Caco-2 (cell line): ENCODE measurements at regions not wholly inside any gene's neighbourhood (a gene's known extent, or its start where the extent isn't known, plus 50 kb on each side); places are given as distances from the start of the nearest gene placed in this dataset.
A peak's percentile ranks its signal among the peaks of the same experiment; 100 is the strongest.

ENCODE experiments used
- BruUV-seq: library from RNA; stranded (reverse); fragments of 400-500 nt; replicated peaks from 2 replicates; lab custom pipeline; 2021; lab: Mats Ljungman, UMichigan
- CTCF ChIA-PET: fragments of 300-600 bp; sonication (Branson Sonifier 250); formaldehyde crosslinking; loops from one replicate; lab custom pipeline; 2022; ENCODE audit warnings: antibody characterized with exemption; lab: Charles Lee
- POLR2A ChIA-PET: fragments of 300-600 bp; sonication (Branson Sonifier 250); formaldehyde crosslinking; loops from one replicate; lab custom pipeline; 2022; ENCODE audit warnings: antibody characterized with exemption; lab: Charles Lee
- DNase-seq, 2 experiments: peaks; one replicate each; pipeline versions ENCODE4 v3.0.0 to v3.0.0-alpha.2; 2020 to 2022
- H3K27me3 ChIP-seq: replicated peaks from 2 replicates; pipeline ENCODE4 v1.6.0; 2011; ENCODE audit warnings: low read length; ENCODE audit not compliant: control insufficient read depth, insufficient read depth
- H3K36me3 ChIP-seq: 2 replicates; pipeline ENCODE4 v1.5.1; 2011; ENCODE audit warnings: low read length; ENCODE audit not compliant: control insufficient read depth, insufficient read depth
- H3K4me1 ChIP-seq: fragments of 250-450 bp; sonication (Bioruptor Pico); 2 replicates; pipeline ENCODE4 v1.5.1; 2020; ENCODE audit warnings: mild to moderate bottlenecking
- H3K4me3 ChIP-seq: 2 replicates; pipeline ENCODE4 v1.5.1; 2011; ENCODE audit warnings: low read depth, mild to moderate bottlenecking, control low read depth, low read length
- H3K9me3 ChIP-seq: fragments of 250-450 bp; sonication (Bioruptor Pico); 2 replicates; pipeline ENCODE4 v1.5.1; 2020; ENCODE audit warnings: mild to moderate bottlenecking, moderate library complexity
- H3K27ac Mint-ChIP-seq: one replicate; pipeline ENCODE4 v1.8.0; 2022; ENCODE audit warnings: mixed read lengths; ENCODE audit not compliant: unreplicated experiment
- H3K27me3 Mint-ChIP-seq: one replicate; pipeline ENCODE4 v1.8.0; 2022; ENCODE audit warnings: mixed read lengths; ENCODE audit not compliant: insufficient read depth, unreplicated experiment
- H3K36me3 Mint-ChIP-seq: one replicate; pipeline ENCODE4 v1.8.0; 2022; ENCODE audit warnings: mild to moderate bottlenecking, mixed read lengths; ENCODE audit not compliant: insufficient read depth, unreplicated experiment
- H3K4me1 Mint-ChIP-seq: one replicate; pipeline ENCODE4 v1.8.0; 2022; ENCODE audit warnings: low read depth, mixed read lengths; ENCODE audit not compliant: unreplicated experiment
- H3K4me3 Mint-ChIP-seq: one replicate; pipeline ENCODE4 v1.8.0; 2022; ENCODE audit warnings: mild to moderate bottlenecking, moderate library complexity, mixed read lengths; ENCODE audit not compliant: unreplicated experiment
- H3K9me3 Mint-ChIP-seq: one replicate; pipeline ENCODE4 v1.8.0; 2022; ENCODE audit warnings: mixed read lengths; ENCODE audit not compliant: unreplicated experiment
- CTCF ChIP-seq, 2 experiments: fragments of 200-600 bp in 1 of 2; IDR thresholded peaks; 1 replicate in 1 of 2; 2 replicates in 1 of 2; pipeline versions ENCODE4 v1.5.1 to v1.8.0; 2011 to 2022; ENCODE audit warnings: antibody characterized with exemption in 1 of 2, control low read depth in 1 of 2, inconsistent platforms in 1 of 2, low read depth in 1 of 2, low read length in 1 of 2, mild to moderate bottlenecking in 1 of 2, moderate library complexity in 1 of 2; ENCODE audit not compliant: insufficient read depth in 1 of 2, severe bottlenecking in 1 of 2, unreplicated experiment in 1 of 2
- intact Hi-C: fragments of 100-400 bp; cut with micrococcal nuclease; formaldehyde crosslinking; loops from one replicate; pipeline ENCODE4 v1.10.0; 2022; ENCODE audit not compliant: unreplicated experiment

GRCh38 chr1:23624440-23624839, 65.1 kb upstream of the ID3 start:
- no TSS peak for BruUV-seq
- ChIA-PET CTCF (no interaction called here), POLR2A (no interaction called here)
- Mint-ChIP-seq H3K27ac (no peak overlapping the region), H3K9me3 (peaks cover 10% of the 10 kb centered on the region), H3K4me1 (peaks cover 7% of the 10 kb centered on the region), H3K27me3 (no peaks in the 10 kb centered on the region), H3K4me3 (no peak overlapping the region), H3K36me3 (no peaks in the 10 kb centered on the region)
- H3K9me3 ChIP-seq, result no peaks in the 10 kb centered on the region
- no peak for TF ChIP-seq CTCF (IDR thresholded peaks at IDR 0.05; ENCODE audit: insufficient read depth in 1 of 2, low read depth in 1 of 2, low read length in 1 of 2, severe bottlenecking in 1 of 2, unreplicated experiment in 1 of 2)
- no peaks in the 10 kb centered on the region for H3K27me3 ChIP-seq
- no peaks in the 10 kb centered on the region for H3K36me3 ChIP-seq
- intact Hi-C loops, result no loop called here
- no peak overlapping the region for H3K4me3 ChIP-seq
- H3K4me1 ChIP-seq, result no peaks in the 10 kb centered on the region
- no peak for DNase-seq

DNA sequence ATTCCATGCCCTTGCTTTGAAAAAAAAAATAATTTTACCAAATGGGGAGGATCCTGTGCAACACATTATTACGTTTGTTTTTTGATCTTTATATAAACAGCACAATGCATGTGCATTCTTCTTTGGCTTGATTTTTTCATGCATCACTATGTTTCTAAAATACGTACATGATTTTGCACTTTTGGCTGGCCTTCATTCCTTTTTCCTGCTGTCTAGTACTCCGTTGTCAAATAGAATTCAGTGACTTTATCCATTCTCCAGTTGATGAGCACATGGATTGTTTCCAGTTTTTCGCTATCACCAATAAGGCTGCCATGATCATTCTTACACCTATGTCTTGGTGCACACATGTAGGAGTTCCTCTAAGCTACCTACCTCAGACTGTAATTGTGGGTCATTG, 63.0 kb upstream of the ID3 start:
- Histone ChIP-seq H3K9me3 (no peaks in the 10 kb centered on the region), H3K4me1 (no peaks in the 10 kb centered on the region), H3K4me3 (no peak overlapping the region), H3K27me3 (no peaks in the 10 kb centered on the region; the same call in 1 of the 2 replicates), H3K36me3 (no peaks in the 10 kb centered on the region)
- DNase-seq, result no peak
- CTCF ChIA-PET, result no interaction called here
- no peaks in the 10 kb centered on the region for H3K36me3 Mint-ChIP-seq
- intact Hi-C loops, result no loop called here
- H3K9me3 Mint-ChIP-seq, result peaks cover 10% of the 10 kb centered on the region
- TF ChIP-seq CTCF (IDR thresholded peaks at IDR 0.05; ENCODE audit: insufficient read depth in 1 of 2, low read depth in 1 of 2, low read length in 1 of 2, severe bottlenecking in 1 of 2, unreplicated experiment in 1 of 2), result no peak
- no peak overlapping the region for H3K4me3 Mint-ChIP-seq
- POLR2A ChIA-PET, result no interaction called here
- peaks cover 4% of the 10 kb centered on the region for H3K27me3 Mint-ChIP-seq
- BruUV-seq, result no TSS peak
- H3K4me1 Mint-ChIP-seq, result peaks cover under 1% of the 10 kb centered on the region
- H3K27ac Mint-ChIP-seq, result no peak overlapping the region

- Histone ChIP-seq H3K9me3 (no peaks in the 10 kb centered on the region), H3K4me1 (no peaks in the 10 kb centered on the region), H3K4me3 (no peak overlapping the region), H3K27me3 (no peaks in the 10 kb centered on the region; the same call in 1 of the 2 replicates), H3K36me3 (no peaks in the 10 kb centered on the region)
- POLR2A ChIA-PET, result no interaction called here
- Mint-ChIP-seq H3K4me1 (no peaks in the 10 kb centered on the region), H3K36me3 (no peaks in the 10 kb centered on the region), H3K4me3 (peak overlapping the region; percentile 45), H3K9me3 (peaks cover 3% of the 10 kb centered on the region), H3K27me3 (peaks cover 4% of the 10 kb centered on the region), H3K27ac (no peak overlapping the region)
- no peak for DNase-seq
- no TSS peak for BruUV-seq
- intact Hi-C loops, result no loop called here
- CTCF ChIA-PET, result interaction anchor here (2.0 kb wide), 1 partner anchor 17 kb away, joined by 9 read pairs; no protein-coding TSS in a partner anchor
- TF ChIP-seq CTCF (IDR thresholded peaks at IDR 0.05; ENCODE audit: insufficient read depth in 1 of 2, low read depth in 1 of 2, low read length in 1 of 2, severe bottlenecking in 1 of 2, unreplicated experiment in 1 of 2), result no peak
Observed at GRCh38 chr1:23620605-23621004, 61.3 kb upstream of the ID3 start.
